ENCODE measurements at regions not wholly inside any gene's neighbourhood (a gene's known extent, or its start where the extent isn't known, plus 50 kb on each side); places are given as distances from the start of the nearest gene placed in this dataset.
"Not testable (repeated sequence)": the region's sequence is repeated elsewhere in the genome, so short reads cannot be mapped to it uniquely, and the experiment has no call there.

- DNase-seq (ENCODE audit: low spot score): no peak
Measured at GRCh38 chr9:102362470-102363132, 624.2 kb upstream of the GRIN3A start.

GRCh38 chr9:102360846-102361245 lies 622.4 kb upstream of the GRIN3A start:
- no peak for DNase-seq (ENCODE audit: low spot score)

GRCh38 chr9:102355982-102356381 lies 617.5 kb upstream of the GRIN3A start:
- DNase-seq (ENCODE audit: low spot score): no peak

- DNase-seq (ENCODE audit: low spot score): no peak
Measured at GRCh38 chr9:102354041-102354440, 615.6 kb upstream of the GRIN3A start.

GRCh38 chr9:102337471-102337870 lies 599.0 kb upstream of the GRIN3A start:
- not testable (repeated sequence) for DNase-seq (ENCODE audit: low spot score)

GRCh38 chr9:102309379-102309778 lies 570.9 kb upstream of the GRIN3A start:
- no peak for DNase-seq (ENCODE audit: low spot score)

- DNase-seq (ENCODE audit: low spot score): no peak
Measured at GRCh38 chr9:102295188-102295587, 556.7 kb upstream of the GRIN3A start.

- DNase-seq (ENCODE audit: low spot score): no peak
Measured at GRCh38 chr9:102273952-102274351, 535.5 kb upstream of the GRIN3A start.

GRCh38 chr9:102253099-102253498 lies 514.7 kb upstream of the GRIN3A start:
- DNase-seq (ENCODE audit: low spot score): no peak

GRCh38 chr9:102244916-102245315 lies 506.5 kb upstream of the GRIN3A start:
- DNase-seq (ENCODE audit: low spot score): no peak

- DNase-seq (ENCODE audit: low spot score): no peak
Measured at GRCh38 chr9:102237520-102237919, 499.1 kb upstream of the GRIN3A start.

- DNase-seq (ENCODE audit: low spot score): no peak
Measured at GRCh38 chr9:102237094-102237493, 498.6 kb upstream of the GRIN3A start.

- not testable (repeated sequence) for DNase-seq (ENCODE audit: low spot score)
Measured at GRCh38 chr9:102227416-102227815, 489.0 kb upstream of the GRIN3A start.

GRCh38 chr9:102225841-102226441 lies 487.5 kb upstream of the GRIN3A start:
- no peak for DNase-seq (ENCODE audit: low spot score)

- DNase-seq (ENCODE audit: low spot score): not testable (repeated sequence)
Measured at GRCh38 chr9:102223320-102224136, 485.1 kb upstream of the GRIN3A start.

- no peak for DNase-seq (ENCODE audit: low spot score)
Measured at GRCh38 chr9:102209176-102209575, 470.7 kb upstream of the GRIN3A start.

GRCh38 chr9:102206432-102206831 lies 468.0 kb upstream of the GRIN3A start:
- DNase-seq (ENCODE audit: low spot score): no peak

- no peak for DNase-seq (ENCODE audit: low spot score)
Measured at GRCh38 chr9:102205251-102205650, 466.8 kb upstream of the GRIN3A start.

GRCh38 chr9:102202126-102202525 lies 463.7 kb upstream of the GRIN3A start:
- DNase-seq (ENCODE audit: low spot score): no peak

GRCh38 chr9:102185962-102186361 lies 447.5 kb upstream of the GRIN3A start:
- DNase-seq (ENCODE audit: low spot score): no peak

GRCh38 chr9:102185371-102185770 lies 446.9 kb upstream of the GRIN3A start:
- DNase-seq (ENCODE audit: low spot score): no peak

- DNase-seq (ENCODE audit: low spot score): no peak
Measured at GRCh38 chr9:102178811-102179210, 440.4 kb upstream of the GRIN3A start.

GRCh38 chr9:102174202-102174601 lies 435.8 kb upstream of the GRIN3A start:
- not testable (repeated sequence) for DNase-seq (ENCODE audit: low spot score)

Measured in HuH-7.5 (cell line).